Renal cortex interstitium (tissue), 11 donors: ENCODE measurements at regions not wholly inside any gene's neighbourhood (a gene's known extent, or its start where the extent isn't known, plus 50 kb on each side); places are given as distances from the start of the nearest gene placed in this dataset.
A peak's percentile ranks its signal among the peaks of the same experiment; 100 is the strongest.
"Not testable (repeated sequence)": the region's sequence is repeated elsewhere in the genome, so short reads cannot be mapped to it uniquely, and the experiment has no call there.

Experiments
- DNase-seq, 11 donors: peaks; one replicate each; pipeline ENCODE4 v3.0.0-alpha.2; 2013; ENCODE audit warnings: low read depth in 9 of 11, low spot score in 4 of 11; ENCODE audit errors: extremely low read depth in 1 of 11

DNA sequence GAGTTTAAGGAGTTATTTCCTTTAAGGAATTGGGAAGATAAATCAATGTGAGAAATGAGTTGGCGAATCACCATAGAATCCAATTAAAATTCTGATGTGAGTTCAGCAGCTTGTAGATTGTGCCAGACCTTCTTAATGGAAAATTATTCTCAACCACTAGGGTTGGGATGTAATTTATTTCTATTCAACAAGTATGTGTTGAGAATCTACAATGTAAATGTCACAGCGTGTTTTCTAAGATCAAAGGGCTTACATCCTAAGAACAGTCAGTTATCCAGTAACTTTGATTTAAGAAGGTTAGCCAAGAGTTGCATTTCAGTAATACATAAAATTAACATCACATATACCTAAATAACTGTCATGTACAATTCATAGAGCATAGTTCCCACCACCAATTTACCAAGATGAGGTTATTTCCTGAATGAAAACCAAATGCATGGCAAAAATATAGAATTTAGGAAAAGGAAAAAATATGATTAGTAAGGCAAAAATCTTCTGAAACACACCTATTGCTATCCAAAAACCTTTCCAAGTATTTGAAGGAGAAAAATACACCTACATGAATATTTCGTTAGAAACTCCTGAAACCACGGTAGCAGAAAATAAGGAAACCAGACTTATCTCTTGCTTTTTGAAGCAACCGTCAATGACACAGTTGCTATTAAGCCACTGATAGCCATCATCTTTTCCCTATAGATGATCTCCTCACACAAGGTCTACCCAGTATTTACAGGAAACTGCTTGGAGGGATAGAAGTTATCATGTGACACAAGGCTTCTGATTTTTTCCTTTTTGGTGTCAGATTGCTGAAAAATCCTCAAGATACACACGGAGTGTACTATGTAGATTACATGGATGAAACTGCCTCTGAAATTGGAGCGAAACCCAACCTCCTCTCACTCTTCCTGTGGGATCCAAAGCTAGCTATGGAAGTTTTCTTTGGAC is 259.4 kb upstream of the POGK start:
- DNase-seq = no peak

DNA sequence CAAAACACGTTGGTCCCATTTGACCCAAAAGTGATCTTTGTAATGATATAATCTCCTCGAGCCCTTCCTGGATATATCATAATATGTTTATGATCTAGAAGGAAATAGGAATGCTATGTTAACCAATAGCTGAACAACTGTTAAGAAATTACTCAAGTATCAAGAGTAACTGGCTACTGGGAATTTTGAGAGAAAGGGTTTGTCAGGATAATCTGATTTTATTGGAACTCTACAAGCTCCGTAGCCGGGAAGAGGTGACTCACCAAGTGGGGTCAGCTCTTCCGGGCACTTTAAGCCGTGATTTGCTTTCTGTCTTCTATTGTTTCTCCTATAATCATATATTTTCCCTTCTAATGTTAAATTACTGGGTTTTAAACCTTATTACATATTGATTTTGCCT is 250.5 kb upstream of the POGK start:
- no peak for DNase-seq

DNA sequence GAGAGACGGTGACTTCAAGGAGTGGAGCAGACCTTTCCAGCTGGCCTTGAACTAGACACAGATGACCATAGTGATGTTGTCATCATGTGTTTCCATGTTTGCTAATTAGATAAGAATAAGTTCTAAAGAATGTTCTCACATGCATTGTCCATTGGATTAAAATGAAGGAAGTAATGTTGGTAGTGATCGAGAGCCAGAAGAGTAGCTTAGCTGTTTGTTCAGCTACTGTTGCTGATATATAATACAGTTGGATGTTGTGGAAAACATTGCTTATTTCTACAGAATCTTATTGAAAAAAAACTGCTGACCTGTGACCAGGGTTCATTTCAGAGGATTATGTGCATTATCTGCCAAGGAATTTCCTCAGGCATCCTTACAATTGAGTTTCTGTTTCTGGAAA is 249.1 kb upstream of the POGK start:
- DNase-seq = no peak

DNA sequence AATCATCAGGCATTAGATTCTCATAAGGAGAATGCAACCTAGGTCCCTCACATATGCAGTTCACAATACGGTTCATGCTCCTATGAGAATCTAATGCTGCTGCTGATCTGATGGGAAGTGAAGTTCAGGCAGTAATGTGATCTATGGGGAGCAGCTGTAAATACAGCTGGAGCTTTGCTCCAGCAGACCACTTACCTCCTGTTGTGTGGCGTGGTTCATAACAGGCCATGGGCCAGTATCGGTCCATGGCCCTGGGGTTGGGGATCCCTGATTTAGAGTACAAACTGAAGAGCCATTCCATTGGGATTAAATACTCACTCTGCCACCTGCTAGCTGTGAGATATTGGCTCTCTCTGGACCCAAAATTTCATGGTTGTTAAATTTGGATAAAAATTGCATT is 244.6 kb upstream of the POGK start:
- DNase-seq = no peak

DNA sequence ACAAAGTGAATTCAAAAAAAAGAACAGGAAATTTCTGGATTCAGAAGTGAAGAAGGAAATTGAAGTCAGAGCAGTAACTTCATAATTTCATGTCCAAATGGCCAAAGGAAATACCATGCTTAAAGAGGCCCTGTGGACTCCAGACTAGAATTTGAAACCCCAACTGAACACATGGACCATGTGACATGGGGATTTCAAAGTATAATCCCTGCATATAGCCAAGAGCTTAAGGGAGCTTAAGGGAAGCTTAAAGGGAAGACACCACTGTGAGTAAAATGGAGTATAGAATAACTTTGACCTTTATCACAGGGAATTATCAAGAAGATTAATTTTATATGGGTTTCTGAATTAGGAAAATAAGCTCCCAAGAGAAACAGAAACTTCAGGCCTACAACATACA is 241.8 kb upstream of the POGK start:
- no peak for DNase-seq

DNA sequence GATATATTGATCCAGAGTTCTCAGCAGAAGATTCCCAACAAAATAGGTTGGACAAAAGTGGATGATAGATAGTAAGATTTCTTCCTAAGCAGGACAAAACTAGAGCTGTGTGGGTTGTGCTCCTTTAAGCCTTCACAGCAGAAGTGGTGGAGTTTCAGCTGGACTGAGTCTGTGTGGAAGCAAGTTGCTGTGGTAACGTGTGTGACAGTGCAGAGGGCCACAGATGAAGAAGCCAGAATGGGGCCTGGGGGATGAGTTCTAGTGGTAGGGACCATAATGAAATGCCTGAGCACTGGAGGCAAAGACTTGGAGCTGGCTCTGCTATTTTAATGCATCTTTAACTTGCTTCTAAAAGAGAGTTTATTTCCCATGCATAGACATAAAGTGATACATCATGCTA is 238.7 kb upstream of the POGK start:
- no peak for DNase-seq

DNA sequence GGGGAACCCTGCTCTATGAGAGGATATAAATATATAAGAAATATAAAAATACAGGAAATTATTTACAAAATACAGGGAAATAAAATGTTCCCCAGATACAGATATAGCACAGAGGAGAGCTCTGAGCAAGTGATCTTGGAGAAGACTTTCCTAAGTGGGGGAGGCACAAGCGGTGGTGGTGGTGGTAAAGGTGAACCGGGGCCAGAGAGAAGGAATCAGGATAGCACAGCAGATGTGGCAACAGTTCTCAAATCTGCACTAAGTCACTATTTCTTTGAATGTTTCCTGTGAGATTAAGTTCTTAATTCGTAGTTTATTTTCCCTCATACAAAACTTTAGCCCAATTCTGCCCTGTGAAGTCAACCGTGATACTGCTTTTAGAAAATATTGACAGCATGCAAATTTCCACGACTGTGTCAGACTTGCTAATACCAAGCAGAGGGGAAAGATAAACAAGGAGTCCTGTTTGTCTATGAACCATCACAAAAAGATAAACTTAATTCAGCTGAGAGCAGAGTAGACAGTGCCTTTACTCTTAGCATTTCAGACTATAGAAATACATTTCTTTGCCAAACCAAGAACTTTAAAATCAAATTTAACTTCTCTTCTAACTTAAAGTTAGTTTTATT is 237.5 kb upstream of the POGK start:
- no peak for DNase-seq

DNA sequence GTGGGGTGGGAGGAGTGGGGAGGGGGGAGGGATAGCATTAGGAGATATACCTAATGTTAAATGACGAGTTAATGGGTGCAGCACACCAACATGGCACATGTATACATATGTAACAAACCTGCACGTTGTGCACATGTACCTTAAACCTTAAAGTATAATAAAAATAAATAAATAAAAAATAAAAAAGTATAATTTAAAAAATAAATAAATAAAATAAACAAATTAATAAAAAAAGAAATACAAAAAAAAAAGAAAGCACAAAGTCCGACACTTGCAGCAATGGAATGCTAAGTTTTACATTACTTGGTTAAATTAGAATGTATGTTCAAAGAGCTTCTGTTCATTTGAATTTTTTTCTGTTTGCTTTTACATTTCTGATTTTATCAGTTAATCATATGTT is 236.5 kb upstream of the POGK start:
- not testable (repeated sequence) for DNase-seq

DNA sequence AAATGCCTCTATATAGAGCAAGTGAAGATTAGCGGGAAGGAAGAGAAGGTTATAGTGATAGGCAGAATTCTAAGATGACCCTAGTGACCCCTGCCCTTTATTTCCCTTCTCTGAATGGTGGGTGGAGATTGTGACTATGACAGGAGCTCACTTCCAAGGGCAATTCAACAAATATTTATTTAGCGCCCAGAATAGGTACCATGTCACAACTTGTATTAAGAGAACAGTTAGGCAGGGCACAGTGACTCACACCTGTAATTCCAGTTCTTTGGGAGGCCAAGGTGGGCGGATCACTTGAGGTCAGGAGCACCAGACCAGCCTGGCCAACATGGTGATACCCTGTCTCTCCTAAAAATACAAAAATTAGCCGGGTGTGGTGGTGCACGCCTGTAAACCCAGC is 236.0 kb upstream of the POGK start:
- no peak for DNase-seq

DNA sequence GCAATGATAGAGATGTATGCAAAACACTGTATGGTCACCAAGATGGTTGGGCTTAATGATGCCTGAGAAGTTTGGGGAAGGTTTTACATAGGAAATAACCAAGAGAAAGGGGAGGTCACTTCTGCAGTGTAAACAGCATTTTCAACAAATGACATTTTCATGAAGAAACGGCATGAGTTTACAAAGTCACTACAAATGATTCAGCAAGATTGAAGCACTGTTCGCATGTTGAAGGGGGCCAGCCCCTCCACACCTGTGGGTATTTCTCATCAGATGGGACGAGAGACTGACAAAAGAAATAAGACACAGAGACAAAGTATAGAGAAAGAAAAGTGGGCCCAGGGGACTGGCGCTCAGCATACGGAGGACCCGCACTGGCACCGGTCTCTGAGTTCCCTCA is 234.1 kb upstream of the POGK start:
- DNase-seq = no peak

DNA sequence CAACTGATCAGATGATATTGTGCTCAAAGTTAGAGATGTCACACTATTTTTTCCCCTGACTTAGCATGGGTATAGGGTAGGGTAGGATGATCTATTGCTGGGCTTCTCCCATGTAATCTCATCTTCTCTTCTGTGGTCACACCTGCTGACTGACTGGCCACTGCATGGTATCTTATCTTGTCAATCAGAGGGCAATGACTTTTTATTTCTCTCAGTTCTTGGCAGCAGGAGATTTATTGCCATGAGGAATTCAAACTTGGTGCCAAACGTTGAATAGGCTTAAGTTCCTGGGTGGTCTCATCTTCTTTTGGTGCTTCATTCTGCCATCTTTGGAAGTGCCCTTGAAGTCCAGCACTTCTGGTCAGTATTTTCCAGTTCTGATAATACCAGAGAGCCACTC is 226.4 kb upstream of the POGK start:
- no peak for DNase-seq

DNA sequence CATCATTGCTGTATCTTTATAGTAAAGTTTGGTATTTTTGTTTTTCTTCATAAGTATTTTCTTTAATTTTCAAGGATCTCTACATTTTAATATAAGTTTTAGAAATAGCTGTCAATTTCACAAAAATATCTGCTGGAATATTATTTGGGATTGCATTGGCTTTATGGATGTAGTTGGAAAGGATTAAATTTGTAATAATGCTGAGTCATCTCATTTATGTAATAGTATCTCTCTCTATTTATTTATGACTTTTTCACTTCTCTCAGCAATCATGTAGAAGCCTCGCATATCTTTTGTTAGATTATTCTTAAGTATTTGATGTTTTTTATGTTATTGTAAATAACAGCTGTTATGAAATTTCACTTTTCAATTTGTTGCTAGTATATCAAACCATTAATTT is 223.1 kb upstream of the POGK start:
- no peak for DNase-seq

DNA sequence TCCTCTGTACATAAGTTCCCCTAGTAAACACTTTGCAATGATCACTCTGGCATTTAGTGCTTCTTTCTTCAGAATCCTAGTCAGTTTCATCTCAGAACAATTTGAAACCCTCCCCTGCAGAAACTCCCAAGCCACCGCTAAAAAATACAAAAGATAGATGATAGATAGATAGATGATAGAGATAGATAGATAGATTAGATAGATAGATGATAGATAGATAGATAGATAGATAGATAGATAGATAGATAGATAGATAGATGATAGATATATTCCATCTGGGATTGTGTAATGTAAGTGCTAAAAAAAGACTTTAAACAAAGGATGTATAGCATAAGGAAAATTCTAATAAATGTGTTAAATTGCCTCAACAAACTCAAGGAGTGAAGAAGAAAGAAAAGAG is 212.6 kb upstream of the POGK start:
- no peak for DNase-seq

DNA sequence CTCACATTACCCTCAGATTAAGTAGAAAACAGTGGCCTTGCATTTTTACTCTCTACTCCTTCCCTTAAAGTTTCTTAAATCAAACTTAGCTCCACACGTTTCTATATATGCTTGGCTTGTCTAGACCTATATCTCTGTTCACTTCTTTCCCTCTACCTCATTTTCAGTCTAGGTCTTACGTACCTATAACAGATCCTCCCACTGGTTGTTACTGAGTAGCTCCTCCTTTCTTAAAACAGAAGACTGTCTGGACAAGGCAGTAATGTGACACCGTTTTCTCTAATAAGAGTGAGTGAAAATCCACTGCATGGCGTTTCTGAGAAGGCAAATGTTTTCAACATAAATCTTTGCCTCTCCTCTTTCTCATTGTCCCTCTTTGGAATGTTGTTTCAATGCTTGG is 211.7 kb upstream of the POGK start:
- peak in 1 of 11 donors; percentile 0 for DNase-seq

DNA sequence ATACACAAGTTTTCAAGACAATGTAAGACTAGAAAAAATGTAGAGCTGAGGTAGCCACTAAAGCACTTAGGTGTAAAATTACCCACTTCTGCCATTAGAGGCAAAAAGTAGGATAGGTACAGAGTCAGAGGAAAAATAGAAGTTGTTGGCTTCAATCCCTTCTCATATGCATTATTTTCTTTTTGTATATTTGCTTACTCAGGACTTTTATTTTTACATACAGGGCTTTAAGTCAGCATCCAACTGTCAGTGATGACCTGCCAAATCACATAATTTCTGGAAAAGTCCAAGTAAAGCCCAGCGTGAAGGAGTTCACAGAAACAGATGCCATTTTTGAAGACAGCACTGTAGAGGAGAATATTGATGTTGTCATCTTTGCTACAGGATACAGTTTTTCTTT is 211.0 kb upstream of the POGK start:
- DNase-seq = no peak

DNA sequence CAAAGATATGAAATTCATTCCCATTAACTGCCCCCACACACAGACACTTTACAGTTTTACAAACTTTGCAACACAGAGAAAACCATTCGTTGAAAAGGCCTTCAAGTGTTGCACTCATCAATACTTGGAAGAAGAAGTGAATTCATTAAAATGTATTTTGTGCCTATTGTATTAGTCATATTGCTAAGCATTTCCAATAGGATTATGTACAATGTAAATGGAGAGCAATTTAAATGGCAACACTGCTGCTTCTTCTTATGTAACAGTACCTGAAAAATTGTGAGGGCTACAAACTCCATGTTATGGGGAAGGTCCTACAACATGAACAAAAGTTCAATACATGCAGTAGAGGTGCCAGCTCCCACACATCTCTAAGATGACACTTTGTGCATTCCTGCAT is 209.3 kb upstream of the POGK start:
- no peak for DNase-seq

DNA sequence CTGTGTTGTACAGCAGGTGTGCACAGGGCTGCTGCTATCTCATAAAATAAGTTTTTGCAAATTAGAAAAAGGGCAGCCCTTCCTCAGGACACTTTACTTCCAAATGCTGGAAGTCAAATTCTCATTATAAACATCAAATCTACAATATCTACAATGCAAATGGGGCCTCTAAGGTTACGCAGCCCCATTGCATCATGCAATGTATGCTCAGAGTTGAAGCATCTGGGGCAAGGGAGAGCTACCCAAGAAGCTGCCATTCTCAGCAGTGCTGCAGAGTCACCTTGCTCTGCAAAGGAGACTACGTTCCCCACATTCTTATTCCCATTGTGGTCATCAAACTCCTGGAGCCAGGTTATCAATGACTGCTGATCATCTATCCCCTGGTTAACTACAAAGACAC is 208.9 kb upstream of the POGK start:
- no peak for DNase-seq

DNA sequence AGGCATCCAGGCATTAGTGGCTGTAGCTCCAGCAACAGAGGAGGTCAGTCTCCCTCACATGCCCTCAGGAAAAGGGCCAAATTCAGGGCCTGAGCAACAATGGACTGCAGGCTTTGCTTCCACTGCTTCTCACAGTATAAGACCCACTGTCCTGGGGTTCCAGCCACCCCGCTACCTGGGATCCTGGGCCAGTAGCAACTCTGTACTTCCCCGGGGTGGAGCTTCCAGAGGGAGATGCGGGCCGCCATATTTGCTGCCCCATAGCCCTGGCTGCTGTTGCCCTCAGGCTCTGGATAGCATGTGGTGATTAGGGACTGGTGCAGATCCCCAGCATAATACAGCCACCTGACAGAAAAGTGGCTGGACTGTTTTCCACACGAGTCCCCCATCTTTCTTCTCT is 201.1 kb upstream of the POGK start:
- no peak for DNase-seq

DNA sequence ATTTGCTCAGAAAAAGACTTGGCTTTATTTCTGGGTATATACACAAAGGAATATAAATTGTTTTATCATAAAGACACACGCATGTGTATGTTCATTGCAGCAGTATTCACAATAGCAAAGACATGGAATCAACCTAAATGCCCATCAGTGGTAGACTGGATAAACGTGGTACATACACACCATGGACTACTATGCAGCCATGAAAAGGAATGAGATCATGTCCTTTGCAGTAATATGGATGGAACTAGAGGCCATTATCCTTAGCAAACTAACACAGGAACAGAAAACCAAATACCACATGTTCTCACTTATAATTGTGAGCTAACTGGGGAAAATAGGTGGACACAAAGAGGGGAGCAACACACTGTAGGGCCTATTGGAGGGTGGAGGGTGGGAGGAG is 182.0 kb upstream of the POGK start:
- DNase-seq = not testable (repeated sequence)

DNA sequence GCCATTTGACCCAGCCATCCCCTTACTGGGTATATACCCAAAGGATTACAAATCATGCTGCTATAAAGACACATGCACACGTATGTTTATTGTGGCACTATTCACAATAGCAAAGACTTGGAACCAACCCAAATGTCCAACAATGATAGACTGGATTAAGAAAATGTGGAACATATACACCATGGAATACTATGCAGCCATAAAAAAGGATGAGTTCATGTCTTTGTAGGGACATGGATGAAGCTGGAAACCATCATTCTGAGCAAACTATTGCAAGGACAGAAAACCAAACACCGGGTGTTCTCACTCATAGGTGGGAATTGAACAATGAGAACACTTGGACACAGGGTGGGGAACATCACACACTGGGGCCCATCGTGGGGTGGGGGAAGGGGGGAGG is 172.5 kb upstream of the POGK start:
- not testable (repeated sequence) for DNase-seq

DNA sequence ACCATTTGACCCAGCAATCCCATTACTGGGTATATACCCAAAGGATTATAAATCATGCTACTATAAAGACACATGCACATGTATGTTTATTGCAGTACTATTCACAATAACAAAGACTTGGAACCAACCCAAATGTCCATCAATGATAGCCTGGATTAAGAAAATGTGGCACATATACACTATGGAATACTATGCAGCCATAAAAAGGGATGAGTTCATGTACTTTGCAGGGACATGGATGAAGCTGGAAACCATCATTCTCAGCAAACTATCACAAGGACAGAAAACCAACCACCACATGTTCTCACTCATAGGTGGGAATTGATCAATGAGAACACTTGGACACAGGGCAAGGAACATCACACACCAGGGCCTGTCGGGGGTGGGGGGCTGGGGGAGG is 171.7 kb upstream of the POGK start:
- not testable (repeated sequence) for DNase-seq
